Type B pancreatic cell (in vitro differentiated cells): ENCODE measurements at regions not wholly inside any gene's neighbourhood (a gene's known extent, or its start where the extent isn't known, plus 50 kb on each side); places are given as distances from the start of the nearest gene placed in this dataset.

Source experiments
- DNase-seq: peaks from one replicate; pipeline ENCODE4 v3.0.0; 2021; ENCODE audit warnings: mixed read lengths; ENCODE audit not compliant: unreplicated experiment; ENCODE audit errors: extremely low spot score
- H3K27ac Mint-ChIP-seq: 2 replicates; pipeline ENCODE4 v1.8.0; 2021; ENCODE audit warnings: mild to moderate bottlenecking, mixed read lengths
- H3K27me3 Mint-ChIP-seq: 2 replicates; pipeline ENCODE4 v1.8.0; 2021; ENCODE audit warnings: mixed read lengths
- H3K36me3 Mint-ChIP-seq: 2 replicates; pipeline ENCODE4 v1.8.0; 2021; ENCODE audit warnings: mixed read lengths
- H3K4me1 Mint-ChIP-seq: one replicate; pipeline ENCODE4 v1.8.0; 2021; ENCODE audit warnings: mixed read lengths; ENCODE audit not compliant: unreplicated experiment
- H3K4me3 Mint-ChIP-seq: 2 replicates; pipeline ENCODE4 v1.8.0; 2021; ENCODE audit warnings: mild to moderate bottlenecking, mixed read lengths
- H3K9me3 Mint-ChIP-seq: 2 replicates; pipeline ENCODE4 v1.8.0; 2021; ENCODE audit warnings: mixed read lengths
- TF ChIP-seq, protein P1 (sequence below): fragments of 200-600 bp; sonication (generic); conservative IDR thresholded peaks from 2 replicates; pipeline ENCODE4 v1.5.0; 2021; ENCODE audit warnings: antibody characterized with exemption, mild to moderate bottlenecking

GRCh38 chr2:78455586-78455985 is 569.9 kb upstream of the REG3G start:
- no peak overlapping the region for H3K4me3 Mint-ChIP-seq
- no peaks in the 10 kb centered on the region for H3K4me1 Mint-ChIP-seq
- TF ChIP-seq, protein P1, sequence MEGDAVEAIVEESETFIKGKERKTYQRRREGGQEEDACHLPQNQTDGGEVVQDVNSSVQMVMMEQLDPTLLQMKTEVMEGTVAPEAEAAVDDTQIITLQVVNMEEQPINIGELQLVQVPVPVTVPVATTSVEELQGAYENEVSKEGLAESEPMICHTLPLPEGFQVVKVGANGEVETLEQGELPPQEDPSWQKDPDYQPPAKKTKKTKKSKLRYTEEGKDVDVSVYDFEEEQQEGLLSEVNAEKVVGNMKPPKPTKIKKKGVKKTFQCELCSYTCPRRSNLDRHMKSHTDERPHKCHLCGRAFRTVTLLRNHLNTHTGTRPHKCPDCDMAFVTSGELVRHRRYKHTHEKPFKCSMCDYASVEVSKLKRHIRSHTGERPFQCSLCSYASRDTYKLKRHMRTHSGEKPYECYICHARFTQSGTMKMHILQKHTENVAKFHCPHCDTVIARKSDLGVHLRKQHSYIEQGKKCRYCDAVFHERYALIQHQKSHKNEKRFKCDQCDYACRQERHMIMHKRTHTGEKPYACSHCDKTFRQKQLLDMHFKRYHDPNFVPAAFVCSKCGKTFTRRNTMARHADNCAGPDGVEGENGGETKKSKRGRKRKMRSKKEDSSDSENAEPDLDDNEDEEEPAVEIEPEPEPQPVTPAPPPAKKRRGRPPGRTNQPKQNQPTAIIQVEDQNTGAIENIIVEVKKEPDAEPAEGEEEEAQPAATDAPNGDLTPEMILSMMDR = no peak
- no peaks in the 10 kb centered on the region for H3K36me3 Mint-ChIP-seq
- no peak overlapping the region for H3K27ac Mint-ChIP-seq
- no peaks in the 10 kb centered on the region for H3K9me3 Mint-ChIP-seq
- H3K27me3 Mint-ChIP-seq = no peaks in the 10 kb centered on the region
- DNase-seq = no peak

- no peaks in the 10 kb centered on the region for H3K27me3 Mint-ChIP-seq
- H3K36me3 Mint-ChIP-seq = no peaks in the 10 kb centered on the region
- no peak for DNase-seq
- H3K27ac Mint-ChIP-seq = no peak overlapping the region
- no peak overlapping the region for H3K4me3 Mint-ChIP-seq
- TF ChIP-seq, protein P1 = no peak
- no peaks in the 10 kb centered on the region for H3K4me1 Mint-ChIP-seq
- H3K9me3 Mint-ChIP-seq = no peaks in the 10 kb centered on the region
These were observed 568.2 kb upstream of the REG3G start for GRCh38 chr2:78457269-78457668.

DNA sequence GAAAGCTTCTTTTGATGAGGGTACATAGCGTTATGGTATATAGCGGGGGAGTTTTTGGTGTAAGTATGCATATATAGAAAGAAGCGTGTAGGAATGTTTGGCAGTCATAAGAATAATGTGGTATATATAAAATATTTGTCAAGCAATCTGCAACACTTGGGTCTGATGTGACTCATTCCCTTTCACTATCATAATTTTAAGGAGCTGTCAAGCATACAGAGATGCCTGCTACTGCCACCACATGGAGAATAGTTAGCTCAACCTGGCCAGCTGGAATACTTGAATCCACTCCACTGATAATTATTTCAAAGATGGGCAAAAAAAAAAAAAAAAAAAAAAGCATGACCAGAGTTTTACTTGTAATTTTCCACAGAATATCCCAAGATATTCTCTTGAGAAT is 559.8 kb upstream of the REG3G start:
- Mint-ChIP-seq H3K9me3 (no peaks in the 10 kb centered on the region), H3K4me3 (no peak overlapping the region), H3K36me3 (no peaks in the 10 kb centered on the region), H3K27ac (no peak overlapping the region), H3K4me1 (no peaks in the 10 kb centered on the region), H3K27me3 (no peaks in the 10 kb centered on the region)
- no peak for DNase-seq
- TF ChIP-seq, protein P1 = no peak

GRCh38 chr2:78476619-78477229 is 548.8 kb upstream of the REG3G start:
- Mint-ChIP-seq H3K4me1 (no peaks in the 10 kb centered on the region), H3K36me3 (no peaks in the 10 kb centered on the region), H3K4me3 (no peak overlapping the region), H3K27ac (no peak overlapping the region), H3K27me3 (no peaks in the 10 kb centered on the region), H3K9me3 (no peaks in the 10 kb centered on the region)
- no peak for DNase-seq
- TF ChIP-seq, protein P1 = no peak

GRCh38 chr2:78486565-78486964 is 538.9 kb upstream of the REG3G start:
- TF ChIP-seq, protein P1 = no peak
- no peak overlapping the region for H3K4me3 Mint-ChIP-seq
- no peak overlapping the region for H3K27ac Mint-ChIP-seq
- H3K27me3 Mint-ChIP-seq = no peaks in the 10 kb centered on the region
- H3K4me1 Mint-ChIP-seq = no peaks in the 10 kb centered on the region
- no peaks in the 10 kb centered on the region for H3K36me3 Mint-ChIP-seq
- no peaks in the 10 kb centered on the region for H3K9me3 Mint-ChIP-seq
- no peak for DNase-seq

- H3K9me3 Mint-ChIP-seq = no peaks in the 10 kb centered on the region
- no peaks in the 10 kb centered on the region for H3K4me1 Mint-ChIP-seq
- TF ChIP-seq, protein P1 = no peak
- no peaks in the 10 kb centered on the region for H3K27me3 Mint-ChIP-seq
- no peak for DNase-seq
- no peak overlapping the region for H3K4me3 Mint-ChIP-seq
- H3K36me3 Mint-ChIP-seq = no peaks in the 10 kb centered on the region
- H3K27ac Mint-ChIP-seq = no peak overlapping the region
These were observed 527.4 kb upstream of the REG3G start for GRCh38 chr2:78498125-78498524.
